IMR-90 (cell line): ENCODE measurements at regions not wholly inside any gene's neighbourhood (a gene's known extent, or its start where the extent isn't known, plus 50 kb on each side); places are given as distances from the start of the nearest gene placed in this dataset.
A peak's percentile ranks its signal among the peaks of the same experiment; 100 is the strongest.

Experiments used
- ATAC-seq: fragments of 200-7000 bp; cut with Tn5 transposase; 2 replicates; pipeline ENCODE4 v1.9.1; 2020; ENCODE audit warnings: low read depth, mild to moderate bottlenecking, moderate library complexity
- BruUV-seq: library from RNA; stranded (reverse); fragments of 400-500 nt; replicated peaks from 2 replicates; lab custom pipeline; 2021; lab: Mats Ljungman, UMichigan
- CTCF ChIA-PET: fragments of 300-600 bp; formaldehyde crosslinking; extraction: SDS; loops from one replicate; lab custom pipeline; 2021; ENCODE audit warnings: antibody characterized with exemption; lab: Yijun Ruan, JAX
- POLR2A ChIA-PET: fragments of 300-600 bp; sonication (Branson Sonifier 250); formaldehyde crosslinking; loops from one replicate; lab custom pipeline; 2022; ENCODE audit warnings: antibody characterized with exemption; ENCODE audit not compliant: unreplicated experiment; lab: Charles Lee
- DNase-seq: peaks from one replicate; pipeline ENCODE4 v3.0.0; 2013
- H2AFZ ChIP-seq: replicated peaks from 2 replicates; pipeline ENCODE3; 2013; ENCODE audit warnings: low read length, mild to moderate bottlenecking; ENCODE audit not compliant: poor library complexity
- H2AK5ac ChIP-seq: 2 replicates; pipeline ENCODE4 v1.6.1; 2013; ENCODE audit warnings: low read depth, low read length, inconsistent platforms
- H2AK9ac ChIP-seq: replicated peaks from 2 replicates; pipeline ENCODE3; 2013; ENCODE audit warnings: mild to moderate bottlenecking, low read depth, low read length, moderate library complexity; ENCODE audit not compliant: poor library complexity
- H2BK120ac ChIP-seq: 2 replicates; pipeline ENCODE4 v1.6.1; 2013; ENCODE audit warnings: low read depth, low read length, inconsistent platforms
- H2BK15ac ChIP-seq: 3 replicates; pipeline ENCODE4 v1.6.1; 2013; ENCODE audit warnings: low read depth, low read length, inconsistent platforms
- H2BK20ac ChIP-seq: 2 replicates; pipeline ENCODE4 v1.6.1; 2013; ENCODE audit warnings: low read depth, mild to moderate bottlenecking, inconsistent platforms, low read length, moderate library complexity
- H2BK5ac ChIP-seq: 2 replicates; pipeline ENCODE4 v1.6.1; 2013; ENCODE audit warnings: mild to moderate bottlenecking, low read depth, low read length, inconsistent platforms; ENCODE audit not compliant: poor library complexity, severe bottlenecking
- H3K14ac ChIP-seq: replicated peaks from 2 replicates; pipeline ENCODE4 v1.6.1; 2013; ENCODE audit warnings: low read depth, low read length, inconsistent platforms
- H3K18ac ChIP-seq: 2 replicates; pipeline ENCODE4 v1.6.1; 2013; ENCODE audit warnings: low read depth, low read length, control low read depth
- H3K23ac ChIP-seq: 2 replicates; pipeline ENCODE4 v1.6.1; 2013; ENCODE audit warnings: low read depth, low read length, inconsistent platforms
- H3K27ac ChIP-seq: 2 replicates; pipeline ENCODE4 v1.5.1; 2013; ENCODE audit warnings: mild to moderate bottlenecking, control low read depth, low read length; ENCODE audit not compliant: insufficient read depth
- H3K27me3 ChIP-seq: 2 replicates; pipeline ENCODE4 v1.6.1; 2013; ENCODE audit warnings: low read length; ENCODE audit not compliant: control insufficient read depth, insufficient read depth
- H3K36me3 ChIP-seq: 2 replicates; pipeline ENCODE4 v1.6.1; 2013; ENCODE audit warnings: low read length, mixed read lengths; ENCODE audit not compliant: control insufficient read depth, insufficient read depth
- H3K4ac ChIP-seq: 2 replicates; pipeline ENCODE4 v1.6.1; 2013; ENCODE audit warnings: low read depth, low read length, inconsistent platforms
- H3K4me1 ChIP-seq: 2 replicates; pipeline ENCODE4 v1.6.1; 2013; ENCODE audit warnings: low read length, mixed read lengths; ENCODE audit not compliant: control insufficient read depth, insufficient read depth
- H3K4me2 ChIP-seq: 2 replicates; pipeline ENCODE4 v1.6.1; 2013; ENCODE audit warnings: low read depth, mild to moderate bottlenecking, control low read depth, low read length, moderate library complexity
- H3K4me3 ChIP-seq: 2 replicates; pipeline ENCODE4 v1.5.1; 2013; ENCODE audit warnings: low read depth, mild to moderate bottlenecking, control low read depth, low read length, moderate library complexity; ENCODE audit not compliant: insufficient read depth
- H3K56ac ChIP-seq: 2 replicates; pipeline ENCODE4 v1.6.1; 2013; ENCODE audit warnings: low read length, inconsistent platforms; ENCODE audit not compliant: insufficient read depth; ENCODE audit errors: extremely low read depth
- H3K79me1 ChIP-seq, 2 experiments: 2 replicates each; pipeline ENCODE4 v1.6.1; 2013; ENCODE audit warnings: low read length in 2 of 2, inconsistent platforms in 1 of 2, low read depth in 1 of 2
- H3K9ac ChIP-seq: 2 replicates; pipeline ENCODE4 v1.6.1; 2013; ENCODE audit warnings: low read depth, low read length, control low read depth
- H3K9me1 ChIP-seq: 2 replicates; pipeline ENCODE4 v1.6.1; 2013; ENCODE audit warnings: low read length, inconsistent platforms; ENCODE audit not compliant: insufficient read depth
- H3K9me3 ChIP-seq: 2 replicates; pipeline ENCODE4 v1.6.1; 2013; ENCODE audit warnings: low read length; ENCODE audit not compliant: control insufficient read depth, insufficient read depth
- H4K20me1 ChIP-seq: 2 replicates; pipeline ENCODE4 v1.6.1; 2013; ENCODE audit warnings: low read length, inconsistent platforms; ENCODE audit not compliant: insufficient read depth
- H4K5ac ChIP-seq: 2 replicates; pipeline ENCODE4 v1.6.1; 2013; ENCODE audit warnings: mild to moderate bottlenecking, low read depth, low read length, control low read depth
- H4K8ac ChIP-seq, 2 experiments: 2 replicates each; pipeline ENCODE4 v1.6.1; 2013; ENCODE audit warnings: low read depth in 2 of 2, low read length in 2 of 2, control low read depth in 1 of 2, inconsistent platforms in 1 of 2
- H4K91ac ChIP-seq: 2 replicates; pipeline ENCODE4 v1.6.1; 2013; ENCODE audit warnings: low read depth, low read length, inconsistent platforms; ENCODE audit not compliant: insufficient read depth
- BHLHE40 ChIP-seq: fragments of 150-350 bp; IDR thresholded peaks from 2 replicates; pipeline ENCODE4 v1.6.1; 2016; ENCODE audit warnings: mild to moderate bottlenecking, low read depth, low read length
- CEBPB ChIP-seq: IDR thresholded peaks from 2 replicates; pipeline ENCODE4 v1.6.1; 2012; ENCODE audit warnings: low read depth, low read length, improper control_type of control experiment
- CTCF ChIP-seq: conservative IDR thresholded peaks from 2 replicates; pipeline ENCODE4 v1.5.1; 2012; ENCODE audit warnings: mild to moderate bottlenecking, low read depth, low read length, improper control_type of control experiment
- FOS ChIP-seq: fragments of 150-350 bp; IDR thresholded peaks from 2 replicates; pipeline ENCODE4 v1.6.1; 2016; ENCODE audit warnings: low read depth, low read length
- MAZ ChIP-seq: IDR thresholded peaks from 2 replicates; pipeline ENCODE4 v1.6.1; 2012; ENCODE audit warnings: low read depth, mild to moderate bottlenecking, low read length, improper control_type of control experiment, moderate library complexity, borderline replicate concordance
- MXI1 ChIP-seq: IDR thresholded peaks from 2 replicates; pipeline ENCODE4 v1.6.1; 2012; ENCODE audit warnings: low read depth, mild to moderate bottlenecking, low read length, moderate library complexity, borderline replicate concordance
- NFE2L2 ChIP-seq: fragments of 150-350 bp; IDR thresholded peaks from 2 replicates; pipeline ENCODE4 v1.6.1; 2016; ENCODE audit warnings: low read depth, mild to moderate bottlenecking, low read length
- RAD21 ChIP-seq: IDR thresholded peaks from 2 replicates; pipeline ENCODE4 v1.6.1; 2012; ENCODE audit warnings: low read length, improper control_type of control experiment
- RFX5 ChIP-seq: IDR thresholded peaks from 2 replicates; pipeline ENCODE4 v1.8.0; 2012; ENCODE audit warnings: low read depth, mild to moderate bottlenecking, low read length, moderate library complexity
- SMC3 ChIP-seq: fragments of 150-350 bp; IDR thresholded peaks from 2 replicates; pipeline ENCODE4 v1.6.1; 2016; ENCODE audit warnings: low read depth, mild to moderate bottlenecking, antibody characterized with exemption, low read length, moderate library complexity
- WGBS, 2 experiments: methylation state at CpG; one replicate each; pipeline versions ENCODE4 v1.1.5 to v1.1.7; 2013; ENCODE audit warnings: missing lambda C conversion rate in 2 of 2; ENCODE audit not compliant: insufficient read length in 1 of 2; ENCODE audit errors: extremely low coverage in 2 of 2; 5-methylcytosine and 5-hydroxymethylcytosine counted together
- dilution Hi-C: fragments of 300-500 bp; cut with HindIII; formaldehyde crosslinking; loops from one replicate; pipeline ENCODE4 v1.14.3; 2018; ENCODE audit warnings: low sequenced_read_pairs; ENCODE audit not compliant: unreplicated experiment
- in situ Hi-C: fragments of 300-500 bp; cut with MboI; formaldehyde crosslinking; loops from 3 replicates; pipeline ENCODE4 v1.14.3; 2019; ENCODE audit warnings: low sequenced_read_pairs, inconsistent platforms, mixed read lengths
- intact Hi-C: fragments of 100-400 bp; cut with micrococcal nuclease; formaldehyde crosslinking; loops from 2 replicates; pipeline ENCODE4 v1.10.0; 2022

GRCh38 chr3:107284612-107285011 lies 92.6 kb upstream of the CCDC54 start:
- Histone ChIP-seq H3K79me1 (no peaks in the 10 kb centered on the region), H3K18ac (no peak overlapping the region), H3K23ac (no peak overlapping the region), H3K9me3 (no peaks in the 10 kb centered on the region), H2BK120ac (no peak overlapping the region), H2AK5ac (no peak overlapping the region), H4K20me1 (no peaks in the 10 kb centered on the region), H3K14ac (no peak overlapping the region), H4K8ac (no peak overlapping the region), H2AK9ac (no peak overlapping the region), H2BK20ac (no peak overlapping the region), H4K5ac (no peak overlapping the region), H3K9me1 (no peaks in the 10 kb centered on the region), H2BK15ac (no peak overlapping the region), H3K4me2 (no peak overlapping the region), H2AFZ (no peak overlapping the region), H3K27me3 (peaks cover 2% of the 10 kb centered on the region; the same call in 1 of the 2 replicates), H3K36me3 (no peaks in the 10 kb centered on the region), H3K4me1 (0 out of 2 replicates have a peak, but pooled peaks cover 2% of the 10 kb centered on the region), H4K91ac (no peak overlapping the region), H2BK5ac (no peak overlapping the region), H3K9ac (no peak overlapping the region), H3K56ac (no peak overlapping the region), H3K27ac (no peak overlapping the region), H3K4ac (no peak overlapping the region), H3K4me3 (no peak overlapping the region)
- BruUV-seq, result no TSS peak
- intact Hi-C loops, result no loop called here
- dilution Hi-C loops, result no loop called here
- DNase-seq (peak; percentile 52), ATAC-seq (peak; percentile 89)
- POLR2A ChIA-PET, result no interaction called here
- TF ChIP-seq SMC3 (no peak), BHLHE40 (no peak), CTCF (no peak), MAZ (no peak), RFX5 (no peak), MXI1 (no peak), FOS (peak; percentile 29; the same call in 1 of the 2 replicates), RAD21 (no peak), CEBPB (no peak), NFE2L2 (peak; percentile 52; the same call in 1 of the 2 replicates)
- WGBS, 2 experiments, result no CpG with 5 or more reads among the region's 1 CpG
- in situ Hi-C loops, result no loop called here
- CTCF ChIA-PET, result interaction anchor here (0.6 to 2.9 kb wide), 5 partner anchors 11 to 145 kb away, joined by 3 to 8 read pairs (median 3); no protein-coding TSS in a partner anchor
